HCT116 (cell line): ENCODE measurements at regions not wholly inside any gene's neighbourhood (a gene's known extent, or its start where the extent isn't known, plus 50 kb on each side); places are given as distances from the start of the nearest gene placed in this dataset.

ENCODE experiments used
- ATAC-seq: fragments of 200-7000 bp; cut with Tn5 transposase; 2 replicates; pipeline ENCODE4 v1.9.1; 2020; ENCODE audit warnings: mild to moderate bottlenecking, moderate library complexity
- BruUV-seq: library from RNA; stranded (reverse); fragments of 400-500 nt; replicated peaks from 2 replicates; lab custom pipeline; 2021; lab: Mats Ljungman, UMichigan
- CTCF ChIA-PET: fragments of 300-600 bp; sonication (Branson Sonifier 250); formaldehyde crosslinking; loops from one replicate; lab custom pipeline; 2021; ENCODE audit warnings: antibody characterized with exemption; lab: Charles Lee
- POLR2A ChIA-PET: fragments of 300-600, 350-600 bp; sonication (Branson Sonifier 250); formaldehyde crosslinking; loops from one replicate; lab custom pipeline; 2021; ENCODE audit warnings: antibody characterized with exemption; lab: Charles Lee
- RAD21 ChIA-PET, 2 experiments: fragments of 300-600 bp; sonication (Branson Sonifier 250); formaldehyde crosslinking; loops; one replicate each; lab custom pipeline; 2023; ENCODE audit warnings: low total read pairs in 2 of 2; ENCODE audit not compliant: uncharacterized antibody in 2 of 2, unreplicated experiment in 2 of 2, low non-redundant PET in 1 of 2; lab: Charles Lee
- DNase-seq: peaks from one replicate; pipeline ENCODE4 v3.0.0-alpha.2; 2010; ENCODE audit warnings: low read depth, low spot score
- H2AFZ ChIP-seq: fragments of 200-600 bp; shearing (Covaris generic), sonication (generic); 2 replicates; pipeline ENCODE4 v1.6.1; 2017; ENCODE audit warnings: low read depth, mixed run types, mixed read lengths, antibody characterized with exemption, low read length; ENCODE audit not compliant: poor library complexity, severe bottlenecking
- H3K27ac ChIP-seq: 2 replicates; pipeline ENCODE4 v1.5.1; 2012; ENCODE audit warnings: low read depth, low read length
- H3K27me3 ChIP-seq: fragments of 200-600 bp; sonication (generic); 2 replicates; pipeline ENCODE4 v1.6.1; 2016; ENCODE audit warnings: mixed run types, low read length, mixed read lengths; ENCODE audit not compliant: insufficient read depth
- H3K36me3 ChIP-seq, 2 experiments: fragments of 200-500 bp in 1 of 2; fragments of 200-600 bp in 1 of 2; sonication (Bioruptor generic) in 1 of 2; sonication (generic) in 1 of 2; 2 replicates each; pipeline versions ENCODE4 v1.5.1 to v1.6.1; 2014 to 2016; ENCODE audit warnings: low read length in 2 of 2, inconsistent platforms in 1 of 2, mixed read lengths in 1 of 2, mixed run types in 1 of 2; ENCODE audit not compliant: insufficient read depth in 2 of 2, control insufficient read depth in 1 of 2
- H3K4me1 ChIP-seq, 2 experiments: fragments of 200-600 bp in 1 of 2; sonication (generic) in 1 of 2; 2 replicates each; pipeline versions ENCODE4 v1.5.1 to v1.6.1; 2012 to 2017; ENCODE audit warnings: low read length in 2 of 2, inconsistent platforms in 1 of 2, mild to moderate bottlenecking in 1 of 2, mixed read lengths in 1 of 2, mixed run types in 1 of 2, moderate library complexity in 1 of 2; ENCODE audit not compliant: insufficient read depth in 2 of 2, control insufficient read depth in 1 of 2
- H3K4me2 ChIP-seq: fragments of 200-600 bp; sonication (generic); 2 replicates; pipeline ENCODE4 v1.6.1; 2017; ENCODE audit warnings: mixed run types, low read length, mixed read lengths
- H3K4me3 ChIP-seq, 2 experiments: fragments of 200-600 bp in 1 of 2; sonication (generic) in 1 of 2; replicated peaks in 1 of 2; 2 replicates each; pipeline ENCODE4 v1.5.1; 2011 to 2016; ENCODE audit warnings: low read length in 2 of 2, control low read depth in 1 of 2, low read depth in 1 of 2, mild to moderate bottlenecking in 1 of 2, mixed read lengths in 1 of 2, mixed run types in 1 of 2
- H3K79me2 ChIP-seq: fragments of 200-600 bp; sonication (generic); 2 replicates; pipeline ENCODE4 v1.6.1; 2017; ENCODE audit warnings: mild to moderate bottlenecking, mixed run types, low read length, moderate library complexity, mixed read lengths; ENCODE audit not compliant: insufficient read depth
- H3K9ac ChIP-seq: fragments of 200-600 bp; sonication (generic); 2 replicates; pipeline ENCODE4 v1.6.1; 2016; ENCODE audit warnings: low read length, mixed read lengths
- H3K9me2 ChIP-seq: fragments of 200-600 bp; sonication (generic), shearing (Covaris generic); 2 replicates; pipeline ENCODE4 v1.6.1; 2017; ENCODE audit warnings: mixed run types, mild to moderate bottlenecking, moderate library complexity; ENCODE audit not compliant: insufficient read depth
- H3K9me3 ChIP-seq, 2 experiments: fragments of 200-500 bp in 1 of 2; fragments of 200-600 bp in 1 of 2; sonication (Bioruptor generic) in 1 of 2; sonication (generic) in 1 of 2; 2 replicates each; pipeline ENCODE4 v1.6.1; 2014 to 2017; ENCODE audit warnings: low read length in 2 of 2, mixed read lengths in 2 of 2, inconsistent platforms in 1 of 2, low read depth in 1 of 2, mild to moderate bottlenecking in 1 of 2, mixed run types in 1 of 2, moderate library complexity in 1 of 2; ENCODE audit not compliant: control insufficient read depth in 1 of 2, insufficient read depth in 1 of 2
- H4K20me1 ChIP-seq: fragments of 200-600 bp; sonication (generic), shearing (Covaris generic); 2 replicates; pipeline ENCODE4 v1.6.1; 2017; ENCODE audit warnings: mixed run types, mild to moderate bottlenecking, moderate library complexity; ENCODE audit not compliant: insufficient read depth
- EGR1 ChIP-seq: IDR thresholded peaks from 2 replicates; pipeline ENCODE4 v1.6.1; 2012; ENCODE audit warnings: low read depth
- ELF1 ChIP-seq: IDR thresholded peaks from 2 replicates; pipeline ENCODE4 v1.6.1; 2012; ENCODE audit warnings: low read depth, borderline replicate concordance
- EZH2phosphoT487 ChIP-seq: fragments of 200-600 bp; IDR thresholded peaks from 2 replicates; pipeline ENCODE4 v1.6.1; 2018; ENCODE audit warnings: antibody characterized with exemption, borderline replicate concordance
- FOSL1 ChIP-seq: IDR thresholded peaks from 2 replicates; pipeline ENCODE4 v1.6.1; 2012; ENCODE audit warnings: low read depth
- MAX ChIP-seq: IDR thresholded peaks from 2 replicates; pipeline ENCODE4 v1.6.1; 2012
- RAD21 ChIP-seq: IDR thresholded peaks from 2 replicates; pipeline ENCODE4 v1.6.1; 2012; ENCODE audit warnings: low read depth, mild to moderate bottlenecking
- REST ChIP-seq: IDR thresholded peaks from 2 replicates; pipeline ENCODE4 v1.6.1; 2012; ENCODE audit warnings: low read depth
- SIN3A ChIP-seq: IDR thresholded peaks from 2 replicates; pipeline ENCODE4 v1.6.1; 2012; ENCODE audit warnings: low read depth
- SP1 ChIP-seq: IDR thresholded peaks from 2 replicates; pipeline ENCODE4 v1.6.1; 2012; ENCODE audit warnings: low read depth
- ZBTB33 ChIP-seq: IDR thresholded peaks from 2 replicates; pipeline ENCODE4 v1.6.1; 2011; ENCODE audit warnings: mild to moderate bottlenecking, low read length, moderate library complexity; ENCODE audit not compliant: insufficient replicate concordance; ENCODE audit errors: extremely low read depth
- ZFX ChIP-seq: fragments of 450-650 bp; IDR thresholded peaks from 2 replicates; pipeline ENCODE4 v1.6.1; 2017
- intact Hi-C: fragments of 100-400 bp; cut with micrococcal nuclease; formaldehyde crosslinking; loops from 2 replicates; pipeline ENCODE4 v1.10.0; 2022

- Histone ChIP-seq H3K9ac (no peak overlapping the region), H4K20me1 (no peaks in the 10 kb centered on the region)
- CTCF ChIA-PET: interaction anchor here (1.7 to 2.0 kb wide), 2 partner anchors 12 to 119 kb away, joined by 4 to 19 read pairs; no protein-coding TSS in a partner anchor
- TF ChIP-seq REST: no peak
- TF ChIP-seq ELF1: no peak
- TF ChIP-seq SP1: no peak
- no peak for TF ChIP-seq ZFX
- no peak for TF ChIP-seq RAD21
- TF ChIP-seq SIN3A: no peak
- TF ChIP-seq FOSL1: no peak
- TF ChIP-seq EGR1: no peak
- TF ChIP-seq EZH2phosphoT487: no peak
- TF ChIP-seq ZBTB33: no peak
- no peak for TF ChIP-seq MAX
- TF ChIP-seq, all 23 proteins: peak for 0
- peaks cover 3 to 16% of the 10 kb centered on the region in 2 experiments; a peak in 2 of 4 replicates for H3K4me1 ChIP-seq
- H3K9me3 ChIP-seq: no peaks in the 10 kb centered on the region
- ChIA-PET POLR2A (no interaction called here), RAD21 (no interaction called here)
- no peaks in the 10 kb centered on the region for H3K9me2 ChIP-seq
- no peak overlapping the region for H2AFZ ChIP-seq
- no peaks in the 10 kb centered on the region for H3K79me2 ChIP-seq
- no TSS peak for BruUV-seq
- no peak overlapping the region for H3K27ac ChIP-seq
- ATAC-seq: no peak
- H3K4me3 ChIP-seq: no peak overlapping the region
- H3K4me2 ChIP-seq: no peak overlapping the region
- no peaks in the 10 kb centered on the region for H3K36me3 ChIP-seq
- no peak for DNase-seq
- no peaks in the 10 kb centered on the region; the same call in 1 of the 2 replicates for H3K27me3 ChIP-seq
- intact Hi-C loops: no loop called here
These were observed 130.9 kb downstream of the FOXD2 start for GRCh38 chr1:47568763-47569162.
